ENCODE measurements at regions not wholly inside any gene's neighbourhood (a gene's known extent, or its start where the extent isn't known, plus 50 kb on each side); places are given as distances from the start of the nearest gene placed in this dataset.

- DNase-seq: no peak
- no peak overlapping the region for H3K4me3 ChIP-seq
- WGBS, 2 donors: 83 to 88% methylated on average over 14 of the region's 14 CpGs
- peaks cover 0 to 7% (median 0%) of the 10 kb centered on the region in 3 donors for H3K4me1 ChIP-seq
- H3K27me3 ChIP-seq: peaks cover 0 to 34% (median 0%) of the 10 kb centered on the region in 4 donors
- H3K9me3 ChIP-seq: no peaks in the 10 kb centered on the region
- intact Hi-C loops (cut with DNase I): no loop called here
- H3K36me3 ChIP-seq: no peaks in the 10 kb centered on the region
- TF ChIP-seq CTCF (IDR thresholded peaks at IDR 0.05) (no peak), POLR2A (IDR thresholded peaks at IDR 0.05) (no peak)
- no peak overlapping the region for H3K27ac ChIP-seq
These were observed 85.2 kb downstream of the DLL1 start for GRCh38 chr6:170205534-170206316.

GRCh38 chr6:170205126-170205525 is 85.8 kb downstream of the DLL1 start:
- no peaks in the 10 kb centered on the region for H3K36me3 ChIP-seq
- H3K27ac ChIP-seq: no peak overlapping the region
- 84 to 95% methylated on average over 4 to 6 of the region's 6 CpGs for WGBS, 2 donors
- no peak overlapping the region for H3K4me3 ChIP-seq
- TF ChIP-seq CTCF (IDR thresholded peaks at IDR 0.05) (no peak), POLR2A (IDR thresholded peaks at IDR 0.05) (no peak)
- intact Hi-C loops (cut with DNase I): no loop called here
- H3K4me1 ChIP-seq: peaks cover 0 to 11% (median 0%) of the 10 kb centered on the region in 3 donors
- H3K9me3 ChIP-seq: no peaks in the 10 kb centered on the region
- peaks cover 0 to 28% (median 0%) of the 10 kb centered on the region in 4 donors for H3K27me3 ChIP-seq
- no peak for DNase-seq

GRCh38 chr6:170203212-170203611 is 87.7 kb downstream of the DLL1 start:
- Histone ChIP-seq H3K27me3 (peaks cover 0 to 8% (median 0%) of the 10 kb centered on the region in 4 donors), H3K27ac (no peak overlapping the region), H3K4me1 (peaks cover 0 to 11% (median 0%) of the 10 kb centered on the region in 3 donors), H3K36me3 (no peaks in the 10 kb centered on the region), H3K4me3 (no peak overlapping the region), H3K9me3 (no peaks in the 10 kb centered on the region)
- WGBS, 2 donors: 70 to 73% methylated on average over 6 of the region's 6 CpGs
- intact Hi-C loops (cut with DNase I): no loop called here
- no peak for DNase-seq
- TF ChIP-seq CTCF (IDR thresholded peaks at IDR 0.05) (no peak), POLR2A (IDR thresholded peaks at IDR 0.05) (no peak)

- H3K4me3 ChIP-seq: no peak overlapping the region
- H3K9me3 ChIP-seq: no peaks in the 10 kb centered on the region
- H3K27ac ChIP-seq: no peak overlapping the region
- 84 to 89% methylated on average over 13 of the region's 13 CpGs for WGBS, 2 donors
- DNase-seq: no peak
- TF ChIP-seq CTCF (IDR thresholded peaks at IDR 0.05) (no peak), POLR2A (IDR thresholded peaks at IDR 0.05) (no peak)
- intact Hi-C loops (cut with DNase I): no loop called here
- H3K36me3 ChIP-seq: no peaks in the 10 kb centered on the region
- H3K4me1 ChIP-seq: peaks cover 0 to 11% (median 0%) of the 10 kb centered on the region in 3 donors
- peaks cover 0 to 2% (median 0%) of the 10 kb centered on the region in 4 donors for H3K27me3 ChIP-seq
These were observed 88.3 kb downstream of the DLL1 start for GRCh38 chr6:170202416-170203135.

GRCh38 chr6:170201361-170201760 is 89.5 kb downstream of the DLL1 start:
- no peaks in the 10 kb centered on the region for H3K9me3 ChIP-seq
- H3K4me1 ChIP-seq: peaks cover 0 to 11% (median 0%) of the 10 kb centered on the region in 3 donors
- H3K36me3 ChIP-seq: no peaks in the 10 kb centered on the region
- WGBS, 2 donors: 81 to 95% methylated on average over 7 to 8 of the region's 8 CpGs
- H3K27me3 ChIP-seq: no peaks in the 10 kb centered on the region
- intact Hi-C loops (cut with DNase I): no loop called here
- no peak for TF ChIP-seq POLR2A (IDR thresholded peaks at IDR 0.05)
- no peak for TF ChIP-seq CTCF (IDR thresholded peaks at IDR 0.05)
- no peak overlapping the region for H3K27ac ChIP-seq
- no peak overlapping the region for H3K4me3 ChIP-seq
- no peak for DNase-seq
